ENCODE measurements at regions not wholly inside any gene's neighbourhood (a gene's known extent, or its start where the extent isn't known, plus 50 kb on each side); places are given as distances from the start of the nearest gene placed in this dataset.

GRCh38 chr13:99738626-99739025 is 232.9 kb downstream of the ZIC5 start:
- TF ChIP-seq CTCF (IDR thresholded peaks at IDR 0.05; ENCODE audit: control extremely low read depth in 1 of 3, insufficient read depth in 1 of 3, low read depth in 1 of 3, low read length in 3 of 3) (no peak), SIN3A (conservative IDR thresholded peaks at IDR 0.05 in 1 of 2, IDR thresholded peaks at IDR 0.05 in 1 of 2; ENCODE audit: low read depth in 1 of 2, low read length in 2 of 2) (no peak), POLR2A (IDR thresholded peaks at IDR 0.05; ENCODE audit: control extremely low read depth in 1 of 2, low read depth in 2 of 2, low read length in 2 of 2) (no peak), NANOG (IDR thresholded peaks at IDR 0.05; ENCODE audit: insufficient read depth, low read depth, low read length, poor library complexity, severe bottlenecking) (no peak), POLR2AphosphoS5 (IDR thresholded peaks at IDR 0.05; ENCODE audit: low read depth, low read length) (no peak), RAD21 (IDR thresholded peaks at IDR 0.05 in 1 of 2, conservative IDR thresholded peaks at IDR 0.05 in 1 of 2; ENCODE audit: low read depth in 2 of 2, low read length in 2 of 2) (no peak), YY1 (IDR thresholded peaks at IDR 0.05; ENCODE audit: low read depth, low read length) (no peak)
- TF ChIP-seq, protein P1, sequence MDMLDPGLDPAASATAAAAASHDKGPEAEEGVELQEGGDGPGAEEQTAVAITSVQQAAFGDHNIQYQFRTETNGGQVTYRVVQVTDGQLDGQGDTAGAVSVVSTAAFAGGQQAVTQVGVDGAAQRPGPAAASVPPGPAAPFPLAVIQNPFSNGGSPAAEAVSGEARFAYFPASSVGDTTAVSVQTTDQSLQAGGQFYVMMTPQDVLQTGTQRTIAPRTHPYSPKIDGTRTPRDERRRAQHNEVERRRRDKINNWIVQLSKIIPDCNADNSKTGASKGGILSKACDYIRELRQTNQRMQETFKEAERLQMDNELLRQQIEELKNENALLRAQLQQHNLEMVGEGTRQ (IDR thresholded peaks at IDR 0.05; ENCODE audit: low read length), result no peak
- TF ChIP-seq, protein P2, sequence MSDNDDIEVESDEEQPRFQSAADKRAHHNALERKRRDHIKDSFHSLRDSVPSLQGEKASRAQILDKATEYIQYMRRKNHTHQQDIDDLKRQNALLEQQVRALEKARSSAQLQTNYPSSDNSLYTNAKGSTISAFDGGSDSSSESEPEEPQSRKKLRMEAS (IDR thresholded peaks at IDR 0.05), result no peak
- TF ChIP-seq, protein P3, sequence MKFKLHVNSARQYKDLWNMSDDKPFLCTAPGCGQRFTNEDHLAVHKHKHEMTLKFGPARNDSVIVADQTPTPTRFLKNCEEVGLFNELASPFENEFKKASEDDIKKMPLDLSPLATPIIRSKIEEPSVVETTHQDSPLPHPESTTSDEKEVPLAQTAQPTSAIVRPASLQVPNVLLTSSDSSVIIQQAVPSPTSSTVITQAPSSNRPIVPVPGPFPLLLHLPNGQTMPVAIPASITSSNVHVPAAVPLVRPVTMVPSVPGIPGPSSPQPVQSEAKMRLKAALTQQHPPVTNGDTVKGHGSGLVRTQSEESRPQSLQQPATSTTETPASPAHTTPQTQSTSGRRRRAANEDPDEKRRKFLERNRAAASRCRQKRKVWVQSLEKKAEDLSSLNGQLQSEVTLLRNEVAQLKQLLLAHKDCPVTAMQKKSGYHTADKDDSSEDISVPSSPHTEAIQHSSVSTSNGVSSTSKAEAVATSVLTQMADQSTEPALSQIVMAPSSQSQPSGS (IDR thresholded peaks at IDR 0.05; ENCODE audit: low read length), result no peak

Measured in H1 (cell line).